H1 (cell line): ENCODE measurements at regions not wholly inside any gene's neighbourhood (a gene's known extent, or its start where the extent isn't known, plus 50 kb on each side); places are given as distances from the start of the nearest gene placed in this dataset.

Experiments used
- CTCF ChIA-PET: fragments of 300-600 bp; sonication (Branson Sonifier 250); formaldehyde crosslinking; loops from one replicate; lab custom pipeline; 2021; ENCODE audit not compliant: partially characterized antibody; lab: Charles Lee
- POLR2A ChIA-PET: fragments of 300-600 bp; sonication (Branson Sonifier 250); formaldehyde crosslinking; loops from one replicate; lab custom pipeline; 2021; ENCODE audit warnings: inconsistent platforms; ENCODE audit not compliant: partially characterized antibody; lab: Charles Lee
- DNase-seq, 2 experiments: peaks; one replicate each; pipeline versions ENCODE4 v3.0.0 to v3.0.0-alpha.2; 2010 to 2022; ENCODE audit warnings: low spot score in 2 of 2, low read depth in 1 of 2, mixed read lengths in 1 of 2
- FAIRE-seq: peaks from 2 replicates; lab custom pipeline; 2011; peaks lifted over from hg19 to GRCh38; lab: Jason Lieb, UNC
- H2AFZ ChIP-seq: 2 replicates; pipeline ENCODE4 v1.8.1; 2012; ENCODE audit warnings: low read length, inconsistent platforms
- H2AK5ac ChIP-seq: 2 replicates; pipeline ENCODE4 v1.6.1; 2013; ENCODE audit warnings: low read depth, low read length
- H2BK120ac ChIP-seq: replicated peaks from 2 replicates; pipeline ENCODE3; 2013; ENCODE audit warnings: low read depth, low read length, inconsistent platforms
- H2BK12ac ChIP-seq: 2 replicates; pipeline ENCODE4 v1.6.1; 2013; ENCODE audit warnings: low read depth, low read length
- H2BK15ac ChIP-seq: 2 replicates; pipeline ENCODE4 v1.6.1; 2013; ENCODE audit warnings: low read length
- H2BK20ac ChIP-seq: 2 replicates; pipeline ENCODE4 v1.6.1; 2013; ENCODE audit warnings: low read length
- H2BK5ac ChIP-seq: 2 replicates; pipeline ENCODE4 v1.6.1; 2013; ENCODE audit warnings: low read depth, low read length
- H3K14ac ChIP-seq: 2 replicates; pipeline ENCODE4 v1.6.1; 2013; ENCODE audit warnings: inconsistent platforms; ENCODE audit not compliant: insufficient read length
- H3K18ac ChIP-seq: 2 replicates; pipeline ENCODE4 v1.6.1; 2013; ENCODE audit warnings: low read length; ENCODE audit errors: extremely low read depth
- H3K23ac ChIP-seq: 2 replicates; pipeline ENCODE4 v1.6.1; 2013; ENCODE audit warnings: inconsistent platforms; ENCODE audit not compliant: insufficient read length
- H3K23me2 ChIP-seq: 2 replicates; pipeline ENCODE4 v1.6.1; 2013; ENCODE audit warnings: low read depth, low read length
- H3K27ac ChIP-seq: 2 replicates; pipeline ENCODE4 v1.6.1; 2011; ENCODE audit warnings: low read depth, low read length, inconsistent platforms
- H3K27me3 ChIP-seq, 4 experiments: replicated peaks in 1 of 4; 1 replicate in 1 of 4; 2 replicates in 3 of 4; pipeline versions ENCODE4 v1.6.1 to v1.8.1; 2011 to 2013; ENCODE audit warnings: low read length in 3 of 4, mild to moderate bottlenecking in 3 of 4, inconsistent platforms in 2 of 4, mixed read lengths in 2 of 4, moderate library complexity in 1 of 4; ENCODE audit not compliant: control insufficient read depth in 3 of 4, insufficient read depth in 3 of 4; ENCODE audit errors: extremely low read depth in 1 of 4
- H3K36me3 ChIP-seq, 4 experiments: 2 replicates each; pipeline versions ENCODE4 v1.6.1 to v1.8.1; 2011 to 2013; ENCODE audit warnings: mild to moderate bottlenecking in 4 of 4, low read length in 3 of 4, moderate library complexity in 2 of 4, control low read depth in 1 of 4, inconsistent platforms in 1 of 4; ENCODE audit not compliant: insufficient read depth in 4 of 4, control insufficient read depth in 2 of 4
- H3K4ac ChIP-seq: replicated peaks from 2 replicates; pipeline ENCODE3; 2013; ENCODE audit warnings: low read length, low read depth, mixed read lengths, inconsistent platforms; ENCODE audit not compliant: insufficient read length
- H3K4me1 ChIP-seq, 4 experiments: replicated peaks in 1 of 4; 1 replicate in 1 of 4; 2 replicates in 3 of 4; pipeline versions ENCODE4 v1.6.1 to v1.8.1; 2011 to 2013; ENCODE audit warnings: low read length in 3 of 4, inconsistent platforms in 2 of 4, mixed read lengths in 1 of 4; ENCODE audit not compliant: insufficient read depth in 4 of 4, control insufficient read depth in 3 of 4
- H3K4me2 ChIP-seq, 2 experiments: 2 replicates each; pipeline versions ENCODE4 v1.6.1 to v1.8.1; 2011 to 2013; ENCODE audit warnings: low read depth in 2 of 2, low read length in 2 of 2, control low read depth in 1 of 2, inconsistent platforms in 1 of 2, mild to moderate bottlenecking in 1 of 2; ENCODE audit not compliant: insufficient read depth in 1 of 2
- H3K4me3 ChIP-seq, 4 experiments: fragments of 200-600, 300-600 bp in 1 of 4; sonication (generic), shearing (Covaris generic), sonication (Bioruptor Twin) in 1 of 4; 2 replicates each; pipeline versions ENCODE4 v1.5.1 to v1.8.1; 2011 to 2016; ENCODE audit warnings: low read length in 4 of 4, low read depth in 3 of 4, control low read depth in 2 of 4, inconsistent platforms in 2 of 4, mild to moderate bottlenecking in 2 of 4, mixed read lengths in 1 of 4, moderate library complexity in 1 of 4; ENCODE audit not compliant: insufficient read depth in 2 of 4; ENCODE audit errors: extremely low read depth in 1 of 4
- H3K56ac ChIP-seq: replicated peaks from 2 replicates; pipeline ENCODE3; 2013; ENCODE audit warnings: low read depth, mild to moderate bottlenecking, mixed read lengths, low read length, inconsistent platforms; ENCODE audit not compliant: insufficient read length
- H3K79me1 ChIP-seq: 2 replicates; pipeline ENCODE4 v1.6.1; 2013; ENCODE audit warnings: low read depth, low read length, control low read depth
- H3K79me2 ChIP-seq, 2 experiments: 2 replicates each; pipeline versions ENCODE4 v1.6.1 to v1.8.1; 2012 to 2013; ENCODE audit warnings: low read length in 2 of 2, mild to moderate bottlenecking in 2 of 2, inconsistent platforms in 1 of 2; ENCODE audit not compliant: insufficient read depth in 2 of 2, control insufficient read depth in 1 of 2
- H3K9ac ChIP-seq, 4 experiments: replicated peaks in 1 of 4; 1 replicate in 1 of 4; 2 replicates in 3 of 4; pipeline versions ENCODE4 v1.6.1 to v1.8.1; 2011 to 2013; ENCODE audit warnings: low read depth in 3 of 4, low read length in 3 of 4, control low read depth in 2 of 4, mild to moderate bottlenecking in 2 of 4, moderate library complexity in 2 of 4, inconsistent platforms in 1 of 4; ENCODE audit errors: extremely low read depth in 1 of 4
- H3K9me3 ChIP-seq, 2 experiments: 2 replicates each; pipeline versions ENCODE4 v1.6.1 to v1.8.1; 2012 to 2013; ENCODE audit warnings: mild to moderate bottlenecking in 2 of 2, moderate library complexity in 2 of 2, control low read depth in 1 of 2, inconsistent platforms in 1 of 2, low read depth in 1 of 2, low read length in 1 of 2, mixed read lengths in 1 of 2; ENCODE audit not compliant: insufficient read depth in 2 of 2
- H4K20me1 ChIP-seq, 2 experiments: replicated peaks in 1 of 2; 2 replicates each; pipeline versions ENCODE3 to v1.8.1; 2011 to 2013; ENCODE audit warnings: inconsistent platforms in 2 of 2, low read length in 2 of 2, mild to moderate bottlenecking in 1 of 2; ENCODE audit not compliant: insufficient read depth in 2 of 2, control insufficient read depth in 1 of 2
- H4K5ac ChIP-seq: 2 replicates; pipeline ENCODE4 v1.6.1; 2013; ENCODE audit warnings: low read length, low read depth, mixed read lengths, inconsistent platforms; ENCODE audit not compliant: insufficient read length
- H4K8ac ChIP-seq: 2 replicates; pipeline ENCODE4 v1.8.0; 2013; ENCODE audit warnings: mild to moderate bottlenecking, moderate library complexity, low read length, inconsistent platforms; ENCODE audit not compliant: insufficient read depth; ENCODE audit errors: extremely low read depth
- H4K91ac ChIP-seq: replicated peaks from 2 replicates; pipeline ENCODE3; 2013; ENCODE audit warnings: low read length, mixed read lengths, inconsistent platforms; ENCODE audit not compliant: insufficient read length
- CHD1 ChIP-seq: IDR thresholded peaks from 2 replicates; pipeline ENCODE4 v1.6.1; 2012; ENCODE audit warnings: low read depth, low read length, improper control_type of control experiment
- TCF12 ChIP-seq: IDR thresholded peaks from 2 replicates; pipeline ENCODE4 v1.6.1; 2011; ENCODE audit warnings: low read depth, mild to moderate bottlenecking, low read length
- WGBS, 2 experiments: shearing (Covaris generic) in 1 of 2; methylation state at CpG; one replicate each; pipeline versions ENCODE4 v1.1.6 to v1.1.7; 2013 to 2015; ENCODE audit warnings: low lambda C conversion rate in 2 of 2, mixed read lengths in 2 of 2, inconsistent platforms in 1 of 2, low coverage in 1 of 2, missing lambda C conversion rate in 1 of 2; ENCODE audit not compliant: insufficient replicate concordance in 2 of 2, insufficient coverage in 1 of 2, insufficient read length in 1 of 2; ENCODE audit errors: extremely low coverage in 1 of 2, missing lambda C conversion rate in 1 of 2; 5-methylcytosine and 5-hydroxymethylcytosine counted together

DNA sequence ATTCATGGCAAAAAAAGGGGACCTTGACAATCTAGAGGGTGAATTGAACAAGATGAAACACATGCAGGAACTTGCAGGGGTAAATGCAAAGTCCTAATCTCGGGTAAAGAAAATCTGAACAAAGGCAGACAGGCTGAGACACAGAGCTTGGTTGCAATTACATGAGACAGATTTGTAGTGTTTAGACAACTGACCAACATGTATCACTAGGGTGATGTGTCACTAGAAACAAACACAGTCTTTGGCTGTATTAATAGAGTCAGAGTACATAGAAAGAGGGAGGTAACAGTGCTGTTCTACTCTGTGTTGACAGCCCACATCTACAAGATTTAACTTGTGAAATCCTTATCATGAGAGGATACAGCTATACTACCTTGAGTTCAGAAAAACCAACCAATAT, 78.1 kb upstream of the GRIK3 start:
- POLR2A ChIA-PET = no interaction called here
- no peaks in the 10 kb centered on the region for H3K4me1 ChIP-seq
- no peak overlapping the region for H4K91ac ChIP-seq
- no peak overlapping the region for H4K5ac ChIP-seq
- H3K4me3 ChIP-seq = no peak overlapping the region
- FAIRE-seq (no peak), DNase-seq (no peak)
- H2BK12ac ChIP-seq = no peak overlapping the region
- no peak overlapping the region for H2AFZ ChIP-seq
- no peak overlapping the region for H2BK5ac ChIP-seq
- no peak overlapping the region for H3K4me2 ChIP-seq
- H4K20me1 ChIP-seq = no peaks in the 10 kb centered on the region
- H3K23ac ChIP-seq = no peak overlapping the region
- H3K36me3 ChIP-seq = no peaks in the 10 kb centered on the region; a peak in 1 of 8 replicates
- no peaks in the 10 kb centered on the region for H3K23me2 ChIP-seq
- no peak overlapping the region for H3K9ac ChIP-seq
- H2BK120ac ChIP-seq = no peak overlapping the region
- no peaks in the 10 kb centered on the region for H3K79me1 ChIP-seq
- H2BK20ac ChIP-seq = no peak overlapping the region
- no peak overlapping the region for H3K14ac ChIP-seq
- H3K9me3 ChIP-seq = no peaks in the 10 kb centered on the region
- no peak overlapping the region for H2BK15ac ChIP-seq
- no peak overlapping the region for H3K27ac ChIP-seq
- H3K4ac ChIP-seq = no peak overlapping the region
- H3K56ac ChIP-seq = no peak overlapping the region
- no peak for TF ChIP-seq CHD1
- no peak for TF ChIP-seq TCF12
- H3K79me2 ChIP-seq = no peaks in the 10 kb centered on the region
- no peak overlapping the region for H4K8ac ChIP-seq
- H2AK5ac ChIP-seq = no peak overlapping the region
- no peaks in the 10 kb centered on the region for H3K27me3 ChIP-seq
- CTCF ChIA-PET = no interaction called here
- H3K18ac ChIP-seq = no peak overlapping the region
- 67% methylated on average over 1 of the region's 1 CpG; no CpG with 5 or more reads in 1 of the 2 experiments for WGBS, 2 experiments
